ENCODE measurements at regions not wholly inside any gene's neighbourhood (a gene's known extent, or its start where the extent isn't known, plus 50 kb on each side); places are given as distances from the start of the nearest gene placed in this dataset.

- H3K27ac ChIP-seq (replicated peaks in 1 of 4), result no peak overlapping the region
- intact Hi-C loops (cut with DNase I), result no loop called here
- no peak overlapping the region for H3K4me3 ChIP-seq
- TF ChIP-seq, protein P1, sequence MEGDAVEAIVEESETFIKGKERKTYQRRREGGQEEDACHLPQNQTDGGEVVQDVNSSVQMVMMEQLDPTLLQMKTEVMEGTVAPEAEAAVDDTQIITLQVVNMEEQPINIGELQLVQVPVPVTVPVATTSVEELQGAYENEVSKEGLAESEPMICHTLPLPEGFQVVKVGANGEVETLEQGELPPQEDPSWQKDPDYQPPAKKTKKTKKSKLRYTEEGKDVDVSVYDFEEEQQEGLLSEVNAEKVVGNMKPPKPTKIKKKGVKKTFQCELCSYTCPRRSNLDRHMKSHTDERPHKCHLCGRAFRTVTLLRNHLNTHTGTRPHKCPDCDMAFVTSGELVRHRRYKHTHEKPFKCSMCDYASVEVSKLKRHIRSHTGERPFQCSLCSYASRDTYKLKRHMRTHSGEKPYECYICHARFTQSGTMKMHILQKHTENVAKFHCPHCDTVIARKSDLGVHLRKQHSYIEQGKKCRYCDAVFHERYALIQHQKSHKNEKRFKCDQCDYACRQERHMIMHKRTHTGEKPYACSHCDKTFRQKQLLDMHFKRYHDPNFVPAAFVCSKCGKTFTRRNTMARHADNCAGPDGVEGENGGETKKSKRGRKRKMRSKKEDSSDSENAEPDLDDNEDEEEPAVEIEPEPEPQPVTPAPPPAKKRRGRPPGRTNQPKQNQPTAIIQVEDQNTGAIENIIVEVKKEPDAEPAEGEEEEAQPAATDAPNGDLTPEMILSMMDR (IDR thresholded peaks at IDR 0.05), result no peak
- TF ChIP-seq EP300 (IDR thresholded peaks at IDR 0.05), result no peak
- TF ChIP-seq POLR2A (IDR thresholded peaks at IDR 0.05; ENCODE audit: low read depth), result no peak
- no peak for TF ChIP-seq POLR2AphosphoS5 (IDR thresholded peaks at IDR 0.05)
- H3K27me3 ChIP-seq, result no peaks in the 10 kb centered on the region
- H3K9me3 ChIP-seq, result no peaks in the 10 kb centered on the region
- no peak for DNase-seq (ENCODE audit: extremely low spot score)
- 62% methylated on average over 3 of the region's 3 CpGs for whole genome bisulfite sequencing
- no peaks in the 10 kb centered on the region for H3K36me3 ChIP-seq
- H3K4me1 ChIP-seq, result no peaks in the 10 kb centered on the region
Observed at GRCh38 chr13:107477772-107478379, 737.5 kb downstream of the LIG4 start.

DNA sequence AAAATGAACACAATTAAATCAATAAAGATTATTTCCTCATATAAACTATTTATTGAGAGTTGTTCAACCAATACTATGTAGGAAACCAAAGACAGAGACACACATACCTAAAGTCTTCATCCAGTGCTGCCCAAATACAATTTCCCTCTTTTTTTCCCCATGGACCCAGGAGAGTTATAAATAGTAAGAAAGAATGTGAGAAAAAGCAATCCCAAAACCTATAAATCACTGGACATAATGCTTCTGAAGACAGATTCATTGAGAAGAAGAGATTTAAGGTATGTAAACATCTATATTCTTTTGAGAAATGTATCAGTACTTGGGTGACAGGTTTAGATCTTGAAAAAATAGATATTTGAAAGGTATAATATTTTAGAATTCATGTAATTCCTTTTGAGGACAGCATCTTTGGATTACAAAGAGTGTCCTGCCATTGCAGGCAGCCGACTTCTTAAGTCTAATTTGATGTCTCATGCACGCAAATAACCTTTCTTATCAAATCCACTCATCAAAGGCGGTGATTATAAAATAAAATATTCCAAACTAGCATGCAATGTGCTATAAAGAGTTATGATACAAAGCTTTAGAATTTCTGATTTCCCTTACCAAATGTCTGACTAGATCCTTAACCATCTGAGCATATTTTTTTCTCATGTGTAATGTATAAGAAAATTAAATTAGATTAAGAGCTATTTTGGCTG, 739.4 kb downstream of the LIG4 start:
- no peak overlapping the region for H3K27ac ChIP-seq (replicated peaks in 1 of 4)
- H3K9me3 ChIP-seq, result no peaks in the 10 kb centered on the region
- WGBS, result 66% methylated on average over 3 of the region's 3 CpGs
- intact Hi-C loops (cut with DNase I), result no loop called here
- no peaks in the 10 kb centered on the region for H3K4me1 ChIP-seq
- TF ChIP-seq POLR2A (IDR thresholded peaks at IDR 0.05; ENCODE audit: low read depth) (no peak), EP300 (IDR thresholded peaks at IDR 0.05) (no peak), POLR2AphosphoS5 (IDR thresholded peaks at IDR 0.05) (no peak)
- TF ChIP-seq, protein P1 (IDR thresholded peaks at IDR 0.05), result no peak
- no peaks in the 10 kb centered on the region for H3K27me3 ChIP-seq
- no peak for DNase-seq (ENCODE audit: extremely low spot score)
- H3K4me3 ChIP-seq, result no peak overlapping the region
- H3K36me3 ChIP-seq, result no peaks in the 10 kb centered on the region

DNA sequence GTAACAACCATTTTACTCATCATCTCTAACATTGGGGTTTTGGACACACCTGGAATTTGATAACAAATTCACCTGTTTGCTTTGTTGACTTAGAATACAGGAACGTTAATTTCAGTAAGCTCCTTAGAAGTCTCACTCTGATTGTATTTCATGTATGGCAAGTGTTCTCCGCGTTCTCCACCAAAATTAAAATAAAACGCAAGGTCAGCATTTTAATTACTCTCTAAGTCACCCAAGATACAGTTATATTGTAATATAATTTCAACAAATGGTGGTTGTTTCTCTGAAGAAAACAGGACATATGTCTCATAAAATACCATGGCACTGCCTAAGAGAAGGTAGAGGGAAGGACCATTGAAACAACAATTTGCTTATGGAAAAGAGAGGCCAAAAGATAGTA, 742.1 kb downstream of the LIG4 start:
- H3K4me1 ChIP-seq, result no peaks in the 10 kb centered on the region
- H3K4me3 ChIP-seq, result no peak overlapping the region
- intact Hi-C loops (cut with DNase I), result no loop called here
- no peaks in the 10 kb centered on the region for H3K36me3 ChIP-seq
- DNase-seq (ENCODE audit: extremely low spot score), result no peak
- H3K9me3 ChIP-seq, result no peaks in the 10 kb centered on the region
- 95% methylated on average over 4 of the region's 4 CpGs for WGBS
- H3K27ac ChIP-seq (replicated peaks in 1 of 4), result no peak overlapping the region
- TF ChIP-seq, protein P1 (IDR thresholded peaks at IDR 0.05), result no peak
- TF ChIP-seq POLR2AphosphoS5 (IDR thresholded peaks at IDR 0.05) (no peak), POLR2A (IDR thresholded peaks at IDR 0.05; ENCODE audit: low read depth) (no peak), EP300 (IDR thresholded peaks at IDR 0.05) (no peak)
- no peaks in the 10 kb centered on the region for H3K27me3 ChIP-seq

DNA sequence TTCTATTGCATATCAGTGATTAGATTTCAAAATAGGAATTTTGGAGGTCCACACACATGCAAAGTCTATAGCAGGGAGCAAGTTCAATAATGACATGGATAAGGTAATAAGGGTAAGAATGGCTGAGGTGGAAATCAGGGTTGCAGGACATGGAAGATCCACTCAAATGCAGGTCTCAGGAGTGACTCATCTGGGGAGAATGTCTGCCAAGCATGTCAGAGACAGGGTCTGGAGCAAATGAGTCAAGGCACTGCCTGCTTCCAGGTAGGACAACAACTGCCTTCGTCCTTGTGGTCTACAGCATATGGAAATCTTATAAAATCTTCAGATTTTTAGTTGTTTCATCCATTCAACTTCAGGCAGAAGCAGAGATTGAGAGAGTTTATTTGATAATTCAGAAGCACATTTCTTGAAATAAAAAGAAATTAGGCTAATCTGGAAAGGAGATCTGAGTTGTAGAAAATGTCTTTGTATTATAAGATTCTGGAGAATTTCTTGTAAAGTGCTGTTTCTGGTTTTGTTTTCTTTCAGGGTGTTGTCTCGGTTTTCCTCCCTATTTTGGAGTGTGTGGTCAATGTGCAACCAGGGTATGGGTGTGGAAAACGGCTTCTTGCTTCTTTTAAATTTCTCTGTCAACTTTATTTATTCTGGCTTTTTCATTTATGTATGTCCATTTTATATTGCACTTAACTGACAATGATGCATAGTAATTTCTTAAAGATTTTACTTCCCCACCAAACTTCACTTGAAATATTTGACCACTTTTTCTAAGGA, 748.8 kb downstream of the LIG4 start:
- intact Hi-C loops (cut with DNase I), result no loop called here
- Histone ChIP-seq H3K4me3 (no peak overlapping the region), H3K4me1 (no peaks in the 10 kb centered on the region), H3K9me3 (no peaks in the 10 kb centered on the region), H3K27ac (replicated peaks in 1 of 4) (no peak overlapping the region), H3K27me3 (no peaks in the 10 kb centered on the region), H3K36me3 (no peaks in the 10 kb centered on the region)
- WGBS, result 76% methylated on average over 3 of the region's 3 CpGs
- no peak for DNase-seq (ENCODE audit: extremely low spot score)
- TF ChIP-seq POLR2AphosphoS5 (IDR thresholded peaks at IDR 0.05) (no peak), POLR2A (IDR thresholded peaks at IDR 0.05; ENCODE audit: low read depth) (no peak), EP300 (IDR thresholded peaks at IDR 0.05) (no peak)
- TF ChIP-seq, protein P1 (IDR thresholded peaks at IDR 0.05), result no peak
